ENCODE measurements at regions not wholly inside any gene's neighbourhood (a gene's known extent, or its start where the extent isn't known, plus 50 kb on each side); places are given as distances from the start of the nearest gene placed in this dataset.

DNA sequence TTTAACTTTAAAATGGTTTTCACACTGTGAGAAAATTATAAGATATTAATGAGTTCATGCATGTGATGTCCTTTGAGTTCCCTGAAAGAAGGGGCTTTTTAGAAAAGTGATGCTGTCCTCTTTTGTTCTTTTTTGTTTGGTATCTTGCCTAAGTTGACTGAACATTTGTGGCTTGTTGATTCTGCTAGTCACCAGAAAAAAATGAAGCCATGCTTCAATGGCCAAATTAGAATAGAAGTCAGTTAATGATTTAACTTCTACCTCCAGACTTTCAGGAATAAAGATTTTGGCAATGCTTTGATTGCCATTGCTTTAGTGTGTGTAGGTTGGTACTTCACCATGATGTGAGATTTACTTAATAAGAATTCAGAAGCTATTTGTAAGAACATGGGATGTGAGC is 260.6 kb upstream of the NECTIN3 start:
- H3K36me3 ChIP-seq, result no peaks in the 10 kb centered on the region
- intact Hi-C loops (cut with DNase I), result no loop called here
- H3K27ac ChIP-seq, result no peak overlapping the region
- TF ChIP-seq CTCF (IDR thresholded peaks at IDR 0.05) (no peak), POLR2A (IDR thresholded peaks at IDR 0.05) (no peak)
- H3K4me1 ChIP-seq, result no peaks in the 10 kb centered on the region
- DNase-seq, result no peak
- no peak overlapping the region for H3K4me3 ChIP-seq (replicated peaks in 1 of 3)
- no peaks in the 10 kb centered on the region for H3K9me3 ChIP-seq
- no peaks in the 10 kb centered on the region for H3K27me3 ChIP-seq

- H3K4me3 ChIP-seq (replicated peaks in 1 of 3), result no peak overlapping the region
- no peaks in the 10 kb centered on the region for H3K27me3 ChIP-seq
- no peaks in the 10 kb centered on the region for H3K4me1 ChIP-seq
- no peak for TF ChIP-seq CTCF (IDR thresholded peaks at IDR 0.05)
- no peak for TF ChIP-seq POLR2A (IDR thresholded peaks at IDR 0.05)
- H3K27ac ChIP-seq, result no peak overlapping the region
- intact Hi-C loops (cut with DNase I), result no loop called here
- H3K9me3 ChIP-seq, result no peaks in the 10 kb centered on the region
- 86 to 91% methylated on average over 2 of the region's 2 CpGs for WGBS, 2 donors
- H3K36me3 ChIP-seq, result no peaks in the 10 kb centered on the region
- DNase-seq, result no peak
Measured at GRCh38 chr3:110813541-110813940, 258.1 kb upstream of the NECTIN3 start.

DNA sequence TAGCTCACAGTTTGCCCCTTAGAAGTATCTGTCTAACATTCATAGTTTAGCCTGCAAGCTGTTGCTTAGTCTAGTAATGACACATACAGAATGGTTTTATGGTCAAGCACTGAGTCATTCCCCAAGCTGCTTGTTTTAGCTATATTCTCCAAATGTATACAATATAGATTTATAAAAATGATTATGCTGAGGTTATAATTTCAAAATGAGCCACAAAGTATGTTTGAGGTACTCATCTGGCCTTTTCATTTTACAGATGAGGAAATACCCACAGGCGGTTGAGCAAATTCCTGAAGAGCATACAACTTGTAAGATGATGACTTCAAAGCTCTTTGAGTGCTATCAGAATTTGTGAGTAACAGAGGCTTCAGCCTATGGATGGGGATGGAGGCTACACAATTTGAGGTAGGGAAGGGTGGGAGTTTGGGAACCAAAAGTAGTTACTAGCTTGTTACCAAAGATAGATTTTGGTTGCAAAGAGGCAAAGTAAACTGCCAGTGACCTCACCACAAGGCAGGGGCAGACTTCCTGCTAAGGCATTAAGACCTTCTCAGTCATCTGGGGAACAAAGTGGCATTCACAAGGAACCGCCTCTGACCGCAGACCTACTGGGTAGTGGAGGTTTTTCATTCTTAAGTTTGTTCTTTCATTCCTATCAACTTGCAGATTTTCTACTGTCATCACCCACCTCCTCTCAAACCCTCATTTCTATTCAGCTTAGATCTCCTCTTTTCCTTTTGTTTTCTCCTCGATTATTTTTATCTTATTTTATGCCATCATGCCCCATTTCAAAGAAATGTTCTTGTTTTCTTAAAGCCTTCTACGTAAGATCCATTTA is 257.2 kb upstream of the NECTIN3 start:
- WGBS, 2 donors, result 83 to 86% methylated on average over 5 of the region's 5 CpGs
- no peak for DNase-seq
- TF ChIP-seq POLR2A (IDR thresholded peaks at IDR 0.05) (no peak), CTCF (IDR thresholded peaks at IDR 0.05) (no peak)

DNA sequence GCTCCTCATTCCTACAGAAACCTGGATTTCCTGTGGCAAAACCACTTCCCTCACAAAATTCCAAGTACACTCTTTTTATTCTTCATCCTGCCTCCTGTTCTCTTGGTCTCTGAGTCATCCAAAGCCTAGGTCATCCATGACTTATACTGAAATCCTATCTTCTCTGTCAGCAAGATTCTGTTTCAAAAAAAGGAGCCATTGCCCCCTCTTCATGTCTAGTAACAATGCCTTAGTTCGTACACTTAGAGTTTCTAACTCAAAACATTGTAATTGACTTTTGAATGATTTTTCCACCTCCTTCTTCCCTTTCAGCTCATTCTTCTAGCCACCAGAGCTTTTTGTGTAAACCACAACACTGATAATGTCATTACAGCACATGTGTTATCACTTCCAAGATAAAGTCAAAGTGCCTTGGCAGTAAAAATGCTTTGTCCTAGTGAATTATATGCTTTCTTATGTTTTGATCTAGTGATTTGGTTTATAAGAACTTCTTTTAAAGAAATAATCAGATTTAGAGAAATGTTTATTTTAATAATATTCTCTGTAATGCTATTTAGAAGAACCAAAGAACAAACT is 256.5 kb upstream of the NECTIN3 start:
- WGBS, 2 donors, result 74% methylated on average over 1 of the region's 1 CpG
- H3K27me3 ChIP-seq, result no peaks in the 10 kb centered on the region
- intact Hi-C loops (cut with DNase I), result no loop called here

More for the DNA sequence above, 257.2 kb upstream of the NECTIN3 start:
- H3K4me3 ChIP-seq (replicated peaks in 1 of 3), result no peak overlapping the region
- no peaks in the 10 kb centered on the region for H3K4me1 ChIP-seq
- no peaks in the 10 kb centered on the region for H3K9me3 ChIP-seq
- no peaks in the 10 kb centered on the region for H3K36me3 ChIP-seq
- intact Hi-C loops (cut with DNase I), result no loop called here
- no peaks in the 10 kb centered on the region for H3K27me3 ChIP-seq
- no peak overlapping the region for H3K27ac ChIP-seq

More for the DNA sequence above, 256.5 kb upstream of the NECTIN3 start:
- Histone ChIP-seq H3K4me1 (no peaks in the 10 kb centered on the region), H3K4me3 (replicated peaks in 1 of 3) (no peak overlapping the region), H3K9me3 (no peaks in the 10 kb centered on the region), H3K36me3 (no peaks in the 10 kb centered on the region), H3K27ac (no peak overlapping the region)
- no peak for DNase-seq
- TF ChIP-seq POLR2A (IDR thresholded peaks at IDR 0.05) (no peak), CTCF (IDR thresholded peaks at IDR 0.05) (no peak)
